ENCODE measurements at regions not wholly inside any gene's neighbourhood (a gene's known extent, or its start where the extent isn't known, plus 50 kb on each side); places are given as distances from the start of the nearest gene placed in this dataset.

DNA sequence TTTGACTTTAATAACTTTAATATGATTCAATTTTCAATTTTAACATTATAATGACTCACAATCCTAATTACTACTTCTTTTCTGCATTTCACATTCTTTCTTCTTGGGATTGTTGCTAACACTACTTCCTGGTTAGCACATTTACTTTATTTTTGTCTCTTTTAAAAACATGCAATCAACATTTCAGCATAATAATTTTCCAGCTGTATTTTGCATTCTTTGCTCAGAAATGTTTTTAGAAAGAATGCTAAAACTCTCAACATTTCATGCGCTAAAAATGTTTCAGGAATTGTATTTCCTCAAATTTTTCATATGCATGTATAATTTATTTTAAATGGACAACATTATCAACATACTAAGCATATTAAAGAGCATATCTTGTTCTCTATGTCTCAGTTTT is 1302.1 kb upstream of the GJE1 start:
- no peak for TF ChIP-seq EZH2 (IDR thresholded peaks at IDR 0.05; ENCODE audit: borderline replicate concordance, low read depth, low read length, poor library complexity, severe bottlenecking)
- TF ChIP-seq, protein P1, sequence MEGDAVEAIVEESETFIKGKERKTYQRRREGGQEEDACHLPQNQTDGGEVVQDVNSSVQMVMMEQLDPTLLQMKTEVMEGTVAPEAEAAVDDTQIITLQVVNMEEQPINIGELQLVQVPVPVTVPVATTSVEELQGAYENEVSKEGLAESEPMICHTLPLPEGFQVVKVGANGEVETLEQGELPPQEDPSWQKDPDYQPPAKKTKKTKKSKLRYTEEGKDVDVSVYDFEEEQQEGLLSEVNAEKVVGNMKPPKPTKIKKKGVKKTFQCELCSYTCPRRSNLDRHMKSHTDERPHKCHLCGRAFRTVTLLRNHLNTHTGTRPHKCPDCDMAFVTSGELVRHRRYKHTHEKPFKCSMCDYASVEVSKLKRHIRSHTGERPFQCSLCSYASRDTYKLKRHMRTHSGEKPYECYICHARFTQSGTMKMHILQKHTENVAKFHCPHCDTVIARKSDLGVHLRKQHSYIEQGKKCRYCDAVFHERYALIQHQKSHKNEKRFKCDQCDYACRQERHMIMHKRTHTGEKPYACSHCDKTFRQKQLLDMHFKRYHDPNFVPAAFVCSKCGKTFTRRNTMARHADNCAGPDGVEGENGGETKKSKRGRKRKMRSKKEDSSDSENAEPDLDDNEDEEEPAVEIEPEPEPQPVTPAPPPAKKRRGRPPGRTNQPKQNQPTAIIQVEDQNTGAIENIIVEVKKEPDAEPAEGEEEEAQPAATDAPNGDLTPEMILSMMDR (conservative IDR thresholded peaks at IDR 0.05; ENCODE audit: low read depth, low read length) = no peak

Measured in A673 (cell line).